H9 (cell line): ENCODE measurements at regions not wholly inside any gene's neighbourhood (a gene's known extent, or its start where the extent isn't known, plus 50 kb on each side); places are given as distances from the start of the nearest gene placed in this dataset.

ENCODE experiments used
- DNase-seq: peaks from one replicate; pipeline ENCODE4 v3.0.0-alpha.2; 2017
- H2AFZ ChIP-seq: one replicate; pipeline ENCODE4 v1.6.1; 2013; ENCODE audit warnings: mild to moderate bottlenecking, low read length, control low read depth, moderate library complexity
- H2AK5ac ChIP-seq: 2 replicates; pipeline ENCODE4 v1.6.1; 2013; ENCODE audit warnings: low read length, control low read depth, mixed read lengths; ENCODE audit not compliant: insufficient read length
- H2BK120ac ChIP-seq: one replicate; pipeline ENCODE4 v1.6.1; 2013; ENCODE audit warnings: low read depth, mild to moderate bottlenecking, low read length, control low read depth, inconsistent platforms; ENCODE audit not compliant: poor library complexity, severe bottlenecking
- H2BK12ac ChIP-seq: 2 replicates; pipeline ENCODE4 v1.6.1; 2013; ENCODE audit warnings: low read length, control low read depth, mixed read lengths, low read depth; ENCODE audit not compliant: insufficient read length
- H2BK15ac ChIP-seq: 2 replicates; pipeline ENCODE4 v1.6.1; 2013; ENCODE audit warnings: low read depth, low read length, control low read depth
- H2BK20ac ChIP-seq: one replicate; pipeline ENCODE4 v1.6.1; 2013; ENCODE audit warnings: low read depth, mild to moderate bottlenecking, low read length, control low read depth, inconsistent platforms; ENCODE audit not compliant: poor library complexity, severe bottlenecking
- H2BK5ac ChIP-seq: 2 replicates; pipeline ENCODE4 v1.6.1; 2013; ENCODE audit warnings: low read length, control low read depth, mixed read lengths; ENCODE audit not compliant: insufficient read length
- H3K14ac ChIP-seq: 2 replicates; pipeline ENCODE4 v1.6.1; 2013; ENCODE audit warnings: low read length, control low read depth; ENCODE audit not compliant: insufficient read depth
- H3K18ac ChIP-seq: 2 replicates; pipeline ENCODE4 v1.6.1; 2013; ENCODE audit warnings: low read depth, mild to moderate bottlenecking, mixed read lengths, low read length, control low read depth; ENCODE audit not compliant: insufficient read length
- H3K23ac ChIP-seq: 2 replicates; pipeline ENCODE4 v1.6.1; 2013; ENCODE audit warnings: low read length, control low read depth, mixed read lengths, low read depth; ENCODE audit not compliant: insufficient read length
- H3K23me2 ChIP-seq: 2 replicates; pipeline ENCODE4 v1.6.1; 2013; ENCODE audit warnings: low read depth, mild to moderate bottlenecking, mixed read lengths, low read length, control low read depth; ENCODE audit not compliant: insufficient read length, poor library complexity, severe bottlenecking
- H3K27ac ChIP-seq: 2 replicates; pipeline ENCODE4 v1.5.1; 2013; ENCODE audit warnings: low read length, control low read depth, mixed read lengths, low read depth; ENCODE audit not compliant: insufficient read length
- H3K27me3 ChIP-seq: 2 replicates; pipeline ENCODE4 v1.6.1; 2013; ENCODE audit warnings: low read length, control low read depth, inconsistent platforms; ENCODE audit not compliant: insufficient read depth
- H3K4ac ChIP-seq: 2 replicates; pipeline ENCODE4 v1.6.1; 2013; ENCODE audit warnings: low read depth, mild to moderate bottlenecking, control low read depth, inconsistent platforms, low read length, moderate library complexity
- H3K4me1 ChIP-seq: 2 replicates; pipeline ENCODE4 v1.6.1; 2013; ENCODE audit warnings: low read length, control low read depth, inconsistent platforms; ENCODE audit not compliant: insufficient read depth
- H3K4me2 ChIP-seq: 2 replicates; pipeline ENCODE4 v1.6.1; 2013; ENCODE audit warnings: low read length, control low read depth, mixed read lengths; ENCODE audit not compliant: insufficient read length, insufficient read depth
- H3K56ac ChIP-seq: 2 replicates; pipeline ENCODE4 v1.6.1; 2013; ENCODE audit warnings: low read depth, mild to moderate bottlenecking, mixed read lengths, low read length, control low read depth; ENCODE audit not compliant: insufficient read length
- H3K79me1 ChIP-seq: 2 replicates; pipeline ENCODE4 v1.6.1; 2013; ENCODE audit warnings: low read depth, mild to moderate bottlenecking, moderate library complexity, low read length, control low read depth, inconsistent platforms; ENCODE audit not compliant: insufficient read depth, poor library complexity, severe bottlenecking
- H3K79me2 ChIP-seq: 2 replicates; pipeline ENCODE4 v1.6.1; 2013; ENCODE audit warnings: low read length, control low read depth, inconsistent platforms; ENCODE audit not compliant: insufficient read depth
- H3K9ac ChIP-seq: 2 replicates; pipeline ENCODE4 v1.6.1; 2013; ENCODE audit warnings: low read length, control low read depth, mixed read lengths; ENCODE audit not compliant: insufficient read length; ENCODE audit errors: extremely low read depth
- H3K9me3 ChIP-seq: one replicate; pipeline ENCODE4 v1.6.1; 2013; ENCODE audit warnings: low read depth, low read length, inconsistent platforms; ENCODE audit not compliant: control insufficient read depth
- H3T11ph ChIP-seq: one replicate; pipeline ENCODE4 v1.6.1; 2013; ENCODE audit warnings: mild to moderate bottlenecking, low read length, control low read depth, inconsistent platforms
- H4K20me1 ChIP-seq: one replicate; pipeline ENCODE4 v1.6.1; 2013; ENCODE audit not compliant: control insufficient read depth, insufficient read length, insufficient read depth
- H4K5ac ChIP-seq: 2 replicates; pipeline ENCODE4 v1.6.1; 2013; ENCODE audit warnings: low read depth, mild to moderate bottlenecking, mixed read lengths, low read length, control low read depth; ENCODE audit not compliant: insufficient read length
- H4K8ac ChIP-seq: replicated peaks from 2 replicates; pipeline ENCODE4 v1.6.1; 2013; ENCODE audit warnings: low read length, control low read depth, mixed read lengths, low read depth; ENCODE audit not compliant: insufficient read length
- H4K91ac ChIP-seq: 2 replicates; pipeline ENCODE4 v1.6.1; 2013; ENCODE audit warnings: low read depth, mild to moderate bottlenecking, moderate library complexity, mixed read lengths, low read length, control low read depth; ENCODE audit not compliant: insufficient read length
- H3K27ac Mint-ChIP-seq, 3 experiments: 2 replicates in 2 of 3; 3 replicates in 1 of 3; pipeline ENCODE4 v1.8.0; 2020 to 2021; ENCODE audit warnings: mixed read lengths in 3 of 3, mild to moderate bottlenecking in 1 of 3, moderate library complexity in 1 of 3
- H3K27me3 Mint-ChIP-seq: 2 replicates; pipeline ENCODE4 v1.8.0; 2021; ENCODE audit warnings: low read depth, mild to moderate bottlenecking, moderate library complexity, mixed read lengths
- H3K36me3 Mint-ChIP-seq, 3 experiments: 2 replicates in 2 of 3; 3 replicates in 1 of 3; pipeline ENCODE4 v1.8.0; 2020 to 2021; ENCODE audit warnings: low read depth in 3 of 3, mixed read lengths in 3 of 3; ENCODE audit not compliant: insufficient read depth in 1 of 3
- H3K4me1 Mint-ChIP-seq, 2 experiments: 2 replicates each; pipeline ENCODE4 v1.8.0; 2020; ENCODE audit warnings: mixed read lengths in 2 of 2
- H3K4me3 Mint-ChIP-seq, 2 experiments: 2 replicates in 1 of 2; 3 replicates in 1 of 2; pipeline ENCODE4 v1.8.0; 2020 to 2021; ENCODE audit warnings: mild to moderate bottlenecking in 2 of 2, mixed read lengths in 2 of 2, moderate library complexity in 1 of 2
- H3K9me3 Mint-ChIP-seq, 2 experiments: 2 replicates in 1 of 2; 3 replicates in 1 of 2; pipeline ENCODE4 v1.8.0; 2020; ENCODE audit warnings: mild to moderate bottlenecking in 2 of 2, mixed read lengths in 2 of 2, moderate library complexity in 1 of 2
- WGBS: extraction: QIAGEN DNeasy Blood & Tissue Kit; methylation state at CpG from one replicate; pipeline ENCODE4 v1.1.7; 2013; ENCODE audit warnings: missing lambda C conversion rate, low lambda C conversion rate, mixed read lengths; ENCODE audit not compliant: insufficient read length; ENCODE audit errors: extremely low coverage; 5-methylcytosine and 5-hydroxymethylcytosine counted together
- TF ChIP-seq, protein P1 (sequence below): fragments of 200-600 bp; sonication (generic); conservative IDR thresholded peaks from 3 replicates; pipeline ENCODE4 v1.8.0; 2021; ENCODE audit warnings: antibody characterized with exemption, mild to moderate bottlenecking

DNA sequence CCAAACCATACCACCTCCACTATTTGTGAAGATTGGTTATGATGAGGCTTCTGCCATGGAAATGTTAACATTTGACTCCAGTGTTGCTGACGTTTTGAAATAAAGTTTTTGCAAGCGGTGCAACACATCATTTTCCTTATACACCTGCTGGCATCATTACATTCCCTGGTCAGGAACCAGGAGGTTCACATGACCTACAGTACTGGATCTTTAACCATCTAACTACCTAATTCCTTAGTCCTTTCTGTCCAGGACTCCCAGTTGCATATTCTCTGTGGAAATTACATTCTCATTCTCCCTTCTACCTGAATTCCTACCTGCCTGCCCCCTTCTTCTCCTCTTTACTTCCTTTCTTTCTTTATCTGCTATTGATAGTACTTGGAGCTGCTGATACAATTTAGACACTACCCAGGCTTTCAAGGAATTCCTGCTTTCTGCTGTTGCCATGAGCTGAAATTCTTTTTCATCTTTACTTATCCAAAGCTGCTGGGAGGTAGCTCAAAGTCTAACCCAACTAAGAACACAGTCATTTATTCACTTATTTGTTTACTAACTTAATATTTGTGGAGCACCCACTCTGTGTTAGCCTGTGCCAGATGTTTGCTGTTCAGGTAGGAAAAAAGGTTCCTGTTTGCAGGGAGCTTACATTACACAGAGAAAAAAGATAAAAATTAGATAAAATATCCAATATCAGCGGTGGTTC is 144.2 kb downstream of the EDEM1 start:
- Histone ChIP-seq H4K20me1 (no peaks in the 10 kb centered on the region), H2BK20ac (no peak overlapping the region), H3K23me2 (no peaks in the 10 kb centered on the region), H2BK12ac (no peak overlapping the region), H2AFZ (no peak overlapping the region), H3K27me3 (no peaks in the 10 kb centered on the region), H3K18ac (no peak overlapping the region), H2BK15ac (no peak overlapping the region), H2AK5ac (no peak overlapping the region), H3K4me1 (no peaks in the 10 kb centered on the region), H3K27ac (no peak overlapping the region), H3K4ac (no peak overlapping the region), H4K5ac (no peak overlapping the region), H3K23ac (no peak overlapping the region), H4K91ac (no peak overlapping the region), H3K14ac (no peak overlapping the region), H3T11ph (no peak overlapping the region), H3K56ac (no peak overlapping the region), H2BK120ac (no peak overlapping the region), H3K79me2 (no peaks in the 10 kb centered on the region), H3K9me3 (no peaks in the 10 kb centered on the region), H4K8ac (no peak overlapping the region), H3K9ac (no peak overlapping the region), H3K79me1 (no peaks in the 10 kb centered on the region), H3K4me2 (no peak overlapping the region), H2BK5ac (no peak overlapping the region)
- Mint-ChIP-seq H3K36me3 (no peaks in the 10 kb centered on the region), H3K27me3 (peaks cover 6% of the 10 kb centered on the region), H3K27ac (no peak overlapping the region), H3K4me3 (no peak overlapping the region), H3K9me3 (no peaks in the 10 kb centered on the region), H3K4me1 (no peaks in the 10 kb centered on the region; a peak in 1 of 4 replicates)
- TF ChIP-seq, protein P1, sequence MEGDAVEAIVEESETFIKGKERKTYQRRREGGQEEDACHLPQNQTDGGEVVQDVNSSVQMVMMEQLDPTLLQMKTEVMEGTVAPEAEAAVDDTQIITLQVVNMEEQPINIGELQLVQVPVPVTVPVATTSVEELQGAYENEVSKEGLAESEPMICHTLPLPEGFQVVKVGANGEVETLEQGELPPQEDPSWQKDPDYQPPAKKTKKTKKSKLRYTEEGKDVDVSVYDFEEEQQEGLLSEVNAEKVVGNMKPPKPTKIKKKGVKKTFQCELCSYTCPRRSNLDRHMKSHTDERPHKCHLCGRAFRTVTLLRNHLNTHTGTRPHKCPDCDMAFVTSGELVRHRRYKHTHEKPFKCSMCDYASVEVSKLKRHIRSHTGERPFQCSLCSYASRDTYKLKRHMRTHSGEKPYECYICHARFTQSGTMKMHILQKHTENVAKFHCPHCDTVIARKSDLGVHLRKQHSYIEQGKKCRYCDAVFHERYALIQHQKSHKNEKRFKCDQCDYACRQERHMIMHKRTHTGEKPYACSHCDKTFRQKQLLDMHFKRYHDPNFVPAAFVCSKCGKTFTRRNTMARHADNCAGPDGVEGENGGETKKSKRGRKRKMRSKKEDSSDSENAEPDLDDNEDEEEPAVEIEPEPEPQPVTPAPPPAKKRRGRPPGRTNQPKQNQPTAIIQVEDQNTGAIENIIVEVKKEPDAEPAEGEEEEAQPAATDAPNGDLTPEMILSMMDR = no peak
- no peak for DNase-seq
- WGBS = no CpG with 5 or more reads among the region's 3 CpGs
